ENCODE measurements at regions not wholly inside any gene's neighbourhood (a gene's known extent, or its start where the extent isn't known, plus 50 kb on each side); places are given as distances from the start of the nearest gene placed in this dataset.

- TF ChIP-seq CHD7 (IDR thresholded peaks at IDR 0.05; ENCODE audit: insufficient replicate concordance, low read length) (no peak), BCL11A (IDR thresholded peaks at IDR 0.05; ENCODE audit: low read depth in 2 of 2, low read length in 2 of 2) (no peak), USF2 (IDR thresholded peaks at IDR 0.05; ENCODE audit: low read length) (no peak), FOSL1 (IDR thresholded peaks at IDR 0.05; ENCODE audit: insufficient read depth, low read depth, low read length) (no peak), CTBP2 (IDR thresholded peaks at IDR 0.05; ENCODE audit: borderline replicate concordance, insufficient read depth, insufficient read length, low read length) (no peak), CHD1 (IDR thresholded peaks at IDR 0.05; ENCODE audit: low read depth, low read length) (no peak), KDM5A (IDR thresholded peaks at IDR 0.05; ENCODE audit: low read length) (no peak), SP4 (IDR thresholded peaks at IDR 0.05; ENCODE audit: low read length) (no peak), POLR2A (IDR thresholded peaks at IDR 0.05; ENCODE audit: control extremely low read depth in 1 of 2, low read depth in 2 of 2, low read length in 2 of 2) (no peak), POU5F1 (IDR thresholded peaks at IDR 0.05; ENCODE audit: low read depth, low read length) (no peak), RFX5 (IDR thresholded peaks at IDR 0.05; ENCODE audit: borderline replicate concordance, low read depth, low read length) (no peak), TAF1 (IDR thresholded peaks at IDR 0.05; ENCODE audit: low read depth, low read length) (no peak)
These were observed 140.6 kb upstream of the TNRC6C start (continued) for GRCh38 chr17:77817953-77818352.
